ENCODE measurements at regions not wholly inside any gene's neighbourhood (a gene's known extent, or its start where the extent isn't known, plus 50 kb on each side); places are given as distances from the start of the nearest gene placed in this dataset.

GRCh38 chr1:14112613-14113012 lies 412.6 kb downstream of the PRDM2 start:
- TF ChIP-seq POLR2A (IDR thresholded peaks at IDR 0.05) (no peak), CTCF (IDR thresholded peaks at IDR 0.05) (no peak)
